ENCODE measurements at regions not wholly inside any gene's neighbourhood (a gene's known extent, or its start where the extent isn't known, plus 50 kb on each side); places are given as distances from the start of the nearest gene placed in this dataset.

DNA sequence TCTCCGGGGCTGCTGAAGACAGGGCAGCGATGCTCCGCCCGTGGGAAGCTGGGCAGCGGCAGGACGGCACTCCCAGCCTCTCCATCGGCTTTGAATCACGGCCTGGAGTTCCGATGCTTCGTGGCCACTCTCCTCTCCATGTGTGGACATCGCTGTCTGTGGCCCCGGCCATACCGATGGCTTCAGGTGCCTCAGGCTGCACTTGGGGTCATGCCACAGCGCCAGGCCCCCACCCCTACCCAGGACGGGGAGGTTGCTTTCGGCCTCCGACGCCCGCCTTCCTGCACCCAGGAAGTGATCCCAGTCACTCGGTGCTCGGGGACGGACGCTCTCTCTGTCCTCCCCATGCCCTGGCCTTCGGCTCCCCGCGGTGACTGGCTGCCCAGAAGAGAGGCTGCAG is 180.7 kb downstream of the BANP start:
- TF ChIP-seq, protein P1, sequence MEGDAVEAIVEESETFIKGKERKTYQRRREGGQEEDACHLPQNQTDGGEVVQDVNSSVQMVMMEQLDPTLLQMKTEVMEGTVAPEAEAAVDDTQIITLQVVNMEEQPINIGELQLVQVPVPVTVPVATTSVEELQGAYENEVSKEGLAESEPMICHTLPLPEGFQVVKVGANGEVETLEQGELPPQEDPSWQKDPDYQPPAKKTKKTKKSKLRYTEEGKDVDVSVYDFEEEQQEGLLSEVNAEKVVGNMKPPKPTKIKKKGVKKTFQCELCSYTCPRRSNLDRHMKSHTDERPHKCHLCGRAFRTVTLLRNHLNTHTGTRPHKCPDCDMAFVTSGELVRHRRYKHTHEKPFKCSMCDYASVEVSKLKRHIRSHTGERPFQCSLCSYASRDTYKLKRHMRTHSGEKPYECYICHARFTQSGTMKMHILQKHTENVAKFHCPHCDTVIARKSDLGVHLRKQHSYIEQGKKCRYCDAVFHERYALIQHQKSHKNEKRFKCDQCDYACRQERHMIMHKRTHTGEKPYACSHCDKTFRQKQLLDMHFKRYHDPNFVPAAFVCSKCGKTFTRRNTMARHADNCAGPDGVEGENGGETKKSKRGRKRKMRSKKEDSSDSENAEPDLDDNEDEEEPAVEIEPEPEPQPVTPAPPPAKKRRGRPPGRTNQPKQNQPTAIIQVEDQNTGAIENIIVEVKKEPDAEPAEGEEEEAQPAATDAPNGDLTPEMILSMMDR (IDR thresholded peaks at IDR 0.05 in 4 of 5, conservative IDR thresholded peaks at IDR 0.05 in 1 of 5): no peak
- TF ChIP-seq POLR2A (IDR thresholded peaks at IDR 0.05): no peak

All from gastrocnemius medialis (tissue), 4 donors.